ENCODE measurements at regions not wholly inside any gene's neighbourhood (a gene's known extent, or its start where the extent isn't known, plus 50 kb on each side); places are given as distances from the start of the nearest gene placed in this dataset.

DNA sequence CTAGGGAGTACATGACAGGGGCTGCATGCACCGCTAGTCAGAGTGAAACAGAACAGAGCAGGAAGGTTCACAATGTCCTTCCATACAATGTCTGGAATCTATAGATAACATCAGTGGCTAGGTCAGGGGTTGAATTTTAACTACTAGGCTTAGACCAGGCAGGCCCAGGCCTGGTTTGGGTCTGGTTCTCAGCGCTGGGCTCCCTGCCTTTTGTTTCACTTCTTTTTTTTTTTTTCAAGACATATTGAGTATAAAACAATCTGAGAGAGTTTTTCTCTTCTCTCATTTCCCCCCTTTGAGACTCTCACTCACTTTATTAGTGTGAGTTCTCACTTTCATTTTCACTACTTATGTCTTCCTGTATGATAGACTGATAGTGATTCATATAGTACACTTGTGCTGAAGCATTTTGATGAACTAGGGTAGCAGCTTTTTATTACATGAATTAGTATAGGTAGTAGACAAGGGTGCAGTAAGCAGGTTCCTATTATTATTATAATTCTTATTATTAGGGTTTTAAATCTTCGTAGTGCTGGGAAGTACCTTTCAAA is 120.0 kb upstream of the ZDHHC15 start:
- no peaks in the 10 kb centered on the region for H3K36me3 ChIP-seq (ENCODE audit: control insufficient read depth in 1 of 2, insufficient read depth in 2 of 2, low read length in 2 of 2)
- ChIA-PET RAD21 (ENCODE audit: low non-redundant PET in 1 of 2, low total read pairs in 2 of 2, uncharacterized antibody in 2 of 2, unreplicated experiment in 2 of 2) (no interaction called here), CTCF (no interaction called here), POLR2A (no interaction called here)
- intact Hi-C loops (cut with micrococcal nuclease), result no loop called here
- DNase-seq (ENCODE audit: low read depth, low spot score) (no peak), ATAC-seq (no peak)
- H3K4me3 ChIP-seq (replicated peaks in 1 of 2; ENCODE audit: low read depth in 1 of 2, low read length in 2 of 2), result no peak overlapping the region
- H3K27ac ChIP-seq (ENCODE audit: low read depth, low read length), result no peak overlapping the region
- no TSS peak for BruUV-seq (replicated peaks)
- H3K27me3 ChIP-seq (ENCODE audit: insufficient read depth, low read length), result no peaks in the 10 kb centered on the region
- H3K9ac ChIP-seq (ENCODE audit: low read length), result no peak overlapping the region
- H3K79me2 ChIP-seq (ENCODE audit: insufficient read depth, low read length), result no peaks in the 10 kb centered on the region
- no peaks in the 10 kb centered on the region for H3K4me1 ChIP-seq (ENCODE audit: control insufficient read depth in 1 of 2, insufficient read depth in 2 of 2, low read length in 2 of 2)
- no peak for TF ChIP-seq ZNF274 (IDR thresholded peaks at IDR 0.05; ENCODE audit: low read depth, low read length)
- no peak for TF ChIP-seq JUND (IDR thresholded peaks at IDR 0.05)
- no peak for TF ChIP-seq RAD21 (IDR thresholded peaks at IDR 0.05; ENCODE audit: low read depth)
- TF ChIP-seq CEBPB (IDR thresholded peaks at IDR 0.05; ENCODE audit: low read depth), result no peak
- TF ChIP-seq MAX (IDR thresholded peaks at IDR 0.05), result no peak
- H3K9me2 ChIP-seq (ENCODE audit: insufficient read depth), result no peaks in the 10 kb centered on the region
- no peak overlapping the region for H2AFZ ChIP-seq (ENCODE audit: low read depth, low read length, poor library complexity, severe bottlenecking)
- no peak overlapping the region for H3K4me2 ChIP-seq (ENCODE audit: low read length)
- H3K9me3 ChIP-seq (ENCODE audit: control insufficient read depth in 1 of 2, insufficient read depth in 1 of 2, low read depth in 1 of 2, low read length in 2 of 2), result no peaks in the 10 kb centered on the region
- H4K20me1 ChIP-seq (ENCODE audit: insufficient read depth), result no peaks in the 10 kb centered on the region

DNA sequence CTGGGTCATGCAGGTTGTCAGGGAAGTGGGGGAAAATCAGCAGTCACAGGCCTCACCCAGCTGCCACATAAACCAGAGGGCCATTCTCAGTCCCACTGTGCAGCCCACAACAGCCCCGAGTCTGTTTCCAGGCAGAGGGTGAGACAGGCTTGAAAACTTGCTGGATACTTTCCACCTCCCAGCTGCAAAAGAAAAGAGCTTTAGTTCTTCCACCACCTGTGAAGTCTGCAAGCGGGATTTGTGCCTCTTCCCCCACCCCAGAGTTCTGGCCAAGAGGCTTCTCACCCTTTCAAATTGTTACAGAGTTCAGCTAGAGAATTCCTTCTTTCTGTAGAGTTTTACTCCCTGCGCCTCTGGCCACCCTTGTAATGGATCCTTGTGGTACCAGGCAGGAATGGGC is 115.5 kb upstream of the ZDHHC15 start:
- H3K4me2 ChIP-seq (ENCODE audit: low read length), result no peak overlapping the region
- H3K79me2 ChIP-seq (ENCODE audit: insufficient read depth, low read length), result no peaks in the 10 kb centered on the region
- intact Hi-C loops (cut with micrococcal nuclease), result no loop called here
- H3K36me3 ChIP-seq (ENCODE audit: control insufficient read depth in 1 of 2, insufficient read depth in 2 of 2, low read length in 2 of 2), result no peaks in the 10 kb centered on the region
- no peak overlapping the region for H3K27ac ChIP-seq (ENCODE audit: low read depth, low read length)
- H2AFZ ChIP-seq (ENCODE audit: low read depth, low read length, poor library complexity, severe bottlenecking), result no peak overlapping the region
- H4K20me1 ChIP-seq (ENCODE audit: insufficient read depth), result no peaks in the 10 kb centered on the region
- no peak overlapping the region for H3K4me3 ChIP-seq (replicated peaks in 1 of 2; ENCODE audit: low read depth in 1 of 2, low read length in 2 of 2)
- H3K4me1 ChIP-seq (ENCODE audit: control insufficient read depth in 1 of 2, insufficient read depth in 2 of 2, low read length in 2 of 2), result no peaks in the 10 kb centered on the region
- no peak overlapping the region for H3K9ac ChIP-seq (ENCODE audit: low read length)
- ChIA-PET RAD21 (ENCODE audit: low non-redundant PET in 1 of 2, low total read pairs in 2 of 2, uncharacterized antibody in 2 of 2, unreplicated experiment in 2 of 2) (no interaction called here), CTCF (no interaction called here), POLR2A (no interaction called here)
- DNase-seq (ENCODE audit: low read depth, low spot score), result no peak
- BruUV-seq (replicated peaks), result no TSS peak
- H3K9me3 ChIP-seq (ENCODE audit: control insufficient read depth in 1 of 2, insufficient read depth in 1 of 2, low read depth in 1 of 2, low read length in 2 of 2), result no peaks in the 10 kb centered on the region
- no peaks in the 10 kb centered on the region for H3K9me2 ChIP-seq (ENCODE audit: insufficient read depth)
- H3K27me3 ChIP-seq (ENCODE audit: insufficient read depth, low read length), result no peaks in the 10 kb centered on the region
- no peak for ATAC-seq
- TF ChIP-seq JUND (IDR thresholded peaks at IDR 0.05) (no peak), SP1 (IDR thresholded peaks at IDR 0.05; ENCODE audit: low read depth) (no peak), POLR2AphosphoS5 (IDR thresholded peaks at IDR 0.05; ENCODE audit: low read depth, low read length) (no peak), CBX3 (IDR thresholded peaks at IDR 0.05; ENCODE audit: low read depth) (no peak), ELF1 (IDR thresholded peaks at IDR 0.05; ENCODE audit: borderline replicate concordance, low read depth) (no peak), POLR2A (IDR thresholded peaks at IDR 0.05; ENCODE audit: borderline replicate concordance, extremely low read depth, insufficient read depth, insufficient read length) (no peak), CEBPB (IDR thresholded peaks at IDR 0.05; ENCODE audit: low read depth) (no peak), SRF (IDR thresholded peaks at IDR 0.05; ENCODE audit: low read depth) (no peak), EGR1 (IDR thresholded peaks at IDR 0.05; ENCODE audit: low read depth) (no peak), ZBTB33 (IDR thresholded peaks at IDR 0.05; ENCODE audit: extremely low read depth, insufficient replicate concordance, low read length) (no peak)

Measured in HCT116 (cell line).